HCT116 (cell line): ENCODE measurements at regions not wholly inside any gene's neighbourhood (a gene's known extent, or its start where the extent isn't known, plus 50 kb on each side); places are given as distances from the start of the nearest gene placed in this dataset.

Source experiments
- ATAC-seq: fragments of 200-7000 bp; cut with Tn5 transposase; 2 replicates; pipeline ENCODE4 v1.9.1; 2020; ENCODE audit warnings: mild to moderate bottlenecking, moderate library complexity
- BruUV-seq: library from RNA; stranded (reverse); fragments of 400-500 nt; replicated peaks from 2 replicates; lab custom pipeline; 2021; lab: Mats Ljungman, UMichigan
- CTCF ChIA-PET: fragments of 300-600 bp; sonication (Branson Sonifier 250); formaldehyde crosslinking; loops from one replicate; lab custom pipeline; 2021; ENCODE audit warnings: antibody characterized with exemption; lab: Charles Lee
- POLR2A ChIA-PET: fragments of 300-600, 350-600 bp; sonication (Branson Sonifier 250); formaldehyde crosslinking; loops from one replicate; lab custom pipeline; 2021; ENCODE audit warnings: antibody characterized with exemption; lab: Charles Lee
- RAD21 ChIA-PET, 2 experiments: fragments of 300-600 bp; sonication (Branson Sonifier 250); formaldehyde crosslinking; loops; one replicate each; lab custom pipeline; 2023; ENCODE audit warnings: low total read pairs in 2 of 2; ENCODE audit not compliant: uncharacterized antibody in 2 of 2, unreplicated experiment in 2 of 2, low non-redundant PET in 1 of 2; lab: Charles Lee
- DNase-seq: peaks from one replicate; pipeline ENCODE4 v3.0.0-alpha.2; 2010; ENCODE audit warnings: low read depth, low spot score
- H2AFZ ChIP-seq: fragments of 200-600 bp; shearing (Covaris generic), sonication (generic); 2 replicates; pipeline ENCODE4 v1.6.1; 2017; ENCODE audit warnings: low read depth, mixed run types, mixed read lengths, antibody characterized with exemption, low read length; ENCODE audit not compliant: poor library complexity, severe bottlenecking
- H3K27ac ChIP-seq: 2 replicates; pipeline ENCODE4 v1.5.1; 2012; ENCODE audit warnings: low read depth, low read length
- H3K27me3 ChIP-seq: fragments of 200-600 bp; sonication (generic); 2 replicates; pipeline ENCODE4 v1.6.1; 2016; ENCODE audit warnings: mixed run types, low read length, mixed read lengths; ENCODE audit not compliant: insufficient read depth
- H3K36me3 ChIP-seq, 2 experiments: fragments of 200-500 bp in 1 of 2; fragments of 200-600 bp in 1 of 2; sonication (Bioruptor generic) in 1 of 2; sonication (generic) in 1 of 2; 2 replicates each; pipeline versions ENCODE4 v1.5.1 to v1.6.1; 2014 to 2016; ENCODE audit warnings: low read length in 2 of 2, inconsistent platforms in 1 of 2, mixed read lengths in 1 of 2, mixed run types in 1 of 2; ENCODE audit not compliant: insufficient read depth in 2 of 2, control insufficient read depth in 1 of 2
- H3K4me1 ChIP-seq, 2 experiments: fragments of 200-600 bp in 1 of 2; sonication (generic) in 1 of 2; 2 replicates each; pipeline versions ENCODE4 v1.5.1 to v1.6.1; 2012 to 2017; ENCODE audit warnings: low read length in 2 of 2, inconsistent platforms in 1 of 2, mild to moderate bottlenecking in 1 of 2, mixed read lengths in 1 of 2, mixed run types in 1 of 2, moderate library complexity in 1 of 2; ENCODE audit not compliant: insufficient read depth in 2 of 2, control insufficient read depth in 1 of 2
- H3K4me2 ChIP-seq: fragments of 200-600 bp; sonication (generic); 2 replicates; pipeline ENCODE4 v1.6.1; 2017; ENCODE audit warnings: mixed run types, low read length, mixed read lengths
- H3K4me3 ChIP-seq, 2 experiments: fragments of 200-600 bp in 1 of 2; sonication (generic) in 1 of 2; replicated peaks in 1 of 2; 2 replicates each; pipeline ENCODE4 v1.5.1; 2011 to 2016; ENCODE audit warnings: low read length in 2 of 2, control low read depth in 1 of 2, low read depth in 1 of 2, mild to moderate bottlenecking in 1 of 2, mixed read lengths in 1 of 2, mixed run types in 1 of 2
- H3K79me2 ChIP-seq: fragments of 200-600 bp; sonication (generic); 2 replicates; pipeline ENCODE4 v1.6.1; 2017; ENCODE audit warnings: mild to moderate bottlenecking, mixed run types, low read length, moderate library complexity, mixed read lengths; ENCODE audit not compliant: insufficient read depth
- H3K9ac ChIP-seq: fragments of 200-600 bp; sonication (generic); 2 replicates; pipeline ENCODE4 v1.6.1; 2016; ENCODE audit warnings: low read length, mixed read lengths
- H3K9me2 ChIP-seq: fragments of 200-600 bp; sonication (generic), shearing (Covaris generic); 2 replicates; pipeline ENCODE4 v1.6.1; 2017; ENCODE audit warnings: mixed run types, mild to moderate bottlenecking, moderate library complexity; ENCODE audit not compliant: insufficient read depth
- H3K9me3 ChIP-seq, 2 experiments: fragments of 200-500 bp in 1 of 2; fragments of 200-600 bp in 1 of 2; sonication (Bioruptor generic) in 1 of 2; sonication (generic) in 1 of 2; 2 replicates each; pipeline ENCODE4 v1.6.1; 2014 to 2017; ENCODE audit warnings: low read length in 2 of 2, mixed read lengths in 2 of 2, inconsistent platforms in 1 of 2, low read depth in 1 of 2, mild to moderate bottlenecking in 1 of 2, mixed run types in 1 of 2, moderate library complexity in 1 of 2; ENCODE audit not compliant: control insufficient read depth in 1 of 2, insufficient read depth in 1 of 2
- H4K20me1 ChIP-seq: fragments of 200-600 bp; sonication (generic), shearing (Covaris generic); 2 replicates; pipeline ENCODE4 v1.6.1; 2017; ENCODE audit warnings: mixed run types, mild to moderate bottlenecking, moderate library complexity; ENCODE audit not compliant: insufficient read depth
- CEBPB ChIP-seq: IDR thresholded peaks from 2 replicates; pipeline ENCODE4 v1.6.1; 2012; ENCODE audit warnings: low read depth
- ELF1 ChIP-seq: IDR thresholded peaks from 2 replicates; pipeline ENCODE4 v1.6.1; 2012; ENCODE audit warnings: low read depth, borderline replicate concordance
- EZH2 ChIP-seq: fragments of 200-600 bp; sonication (generic); IDR thresholded peaks from 2 replicates; pipeline ENCODE4 v1.6.1; 2017; ENCODE audit warnings: antibody characterized with exemption, mixed run types
- EZH2phosphoT487 ChIP-seq: fragments of 200-600 bp; IDR thresholded peaks from 2 replicates; pipeline ENCODE4 v1.6.1; 2018; ENCODE audit warnings: antibody characterized with exemption, borderline replicate concordance
- JUND ChIP-seq: IDR thresholded peaks from 2 replicates; pipeline ENCODE4 v1.6.1; 2012
- POLR2A ChIP-seq: IDR thresholded peaks from 2 replicates; pipeline ENCODE4 v1.7.0; 2011; ENCODE audit warnings: borderline replicate concordance; ENCODE audit not compliant: insufficient read depth, insufficient read length; ENCODE audit errors: extremely low read depth
- POLR2AphosphoS5 ChIP-seq: IDR thresholded peaks from 2 replicates; pipeline ENCODE4 v1.6.1; 2011; ENCODE audit warnings: mild to moderate bottlenecking, low read depth, low read length, moderate library complexity
- RAD21 ChIP-seq: IDR thresholded peaks from 2 replicates; pipeline ENCODE4 v1.6.1; 2012; ENCODE audit warnings: low read depth, mild to moderate bottlenecking
- SIN3A ChIP-seq: IDR thresholded peaks from 2 replicates; pipeline ENCODE4 v1.6.1; 2012; ENCODE audit warnings: low read depth
- SRF ChIP-seq: IDR thresholded peaks from 2 replicates; pipeline ENCODE4 v1.6.1; 2012; ENCODE audit warnings: low read depth
- TCF7L2 ChIP-seq: IDR thresholded peaks from 2 replicates; pipeline ENCODE4 v1.7.0; 2011; ENCODE audit warnings: borderline replicate concordance, inconsistent platforms; ENCODE audit not compliant: insufficient read depth, insufficient read length; ENCODE audit errors: extremely low read depth
- YY1 ChIP-seq: IDR thresholded peaks from 2 replicates; pipeline ENCODE4 v1.6.1; 2011; ENCODE audit warnings: low read length, low read depth, moderate library complexity, mild to moderate bottlenecking; ENCODE audit not compliant: insufficient replicate concordance; ENCODE audit errors: extremely low read depth
- intact Hi-C: fragments of 100-400 bp; cut with micrococcal nuclease; formaldehyde crosslinking; loops from 2 replicates; pipeline ENCODE4 v1.10.0; 2022
- TF ChIP-seq, protein P1 (sequence below): IDR thresholded peaks from 2 replicates; pipeline ENCODE4 v1.6.1; 2012; ENCODE audit warnings: low read depth
- TF ChIP-seq, protein P2 (sequence below), 3 experiments: fragments of 200-600 bp in 1 of 3; sonication (generic) in 1 of 3; IDR thresholded peaks in 2 of 3; conservative IDR thresholded peaks in 1 of 3; 2 replicates each; pipeline ENCODE4 v1.5.1; 2012 to 2017; ENCODE audit warnings: low read depth in 2 of 3, low read length in 2 of 3, antibody characterized with exemption in 1 of 3, borderline replicate concordance in 1 of 3, control low read depth in 1 of 3, mild to moderate bottlenecking in 1 of 3, mixed read lengths in 1 of 3, mixed run types in 1 of 3, moderate library complexity in 1 of 3; ENCODE audit not compliant: insufficient read depth in 1 of 3
- TF ChIP-seq, protein P3 (sequence below): IDR thresholded peaks from 2 replicates; pipeline ENCODE4 v1.6.1; 2011; ENCODE audit warnings: mild to moderate bottlenecking, low read length, moderate library complexity; ENCODE audit not compliant: insufficient replicate concordance; ENCODE audit errors: extremely low read depth
- TF ChIP-seq, protein P4 (sequence below): IDR thresholded peaks from 2 replicates; pipeline ENCODE4 v1.6.1; 2012

DNA sequence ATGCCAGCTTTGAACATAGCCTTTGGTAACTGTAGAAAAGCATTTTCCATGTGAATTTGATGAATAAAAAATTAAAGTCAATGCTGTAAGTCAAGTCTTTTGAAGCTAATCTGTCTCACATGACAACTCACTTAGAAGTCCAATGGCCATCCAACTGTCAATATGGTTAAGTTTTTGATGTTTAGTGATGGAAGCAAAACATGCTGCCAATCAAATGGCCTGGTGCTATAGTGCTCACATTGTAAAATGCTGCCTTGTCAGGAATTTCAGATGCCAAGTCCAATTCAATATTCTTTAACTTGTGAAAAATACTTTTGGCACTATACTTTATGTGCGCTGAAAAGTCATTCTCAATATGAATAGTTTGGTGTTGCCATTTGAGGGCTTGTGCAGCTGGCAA lies 1361.8 kb upstream of the ALCAM start (continued):
- TF ChIP-seq, protein P1, sequence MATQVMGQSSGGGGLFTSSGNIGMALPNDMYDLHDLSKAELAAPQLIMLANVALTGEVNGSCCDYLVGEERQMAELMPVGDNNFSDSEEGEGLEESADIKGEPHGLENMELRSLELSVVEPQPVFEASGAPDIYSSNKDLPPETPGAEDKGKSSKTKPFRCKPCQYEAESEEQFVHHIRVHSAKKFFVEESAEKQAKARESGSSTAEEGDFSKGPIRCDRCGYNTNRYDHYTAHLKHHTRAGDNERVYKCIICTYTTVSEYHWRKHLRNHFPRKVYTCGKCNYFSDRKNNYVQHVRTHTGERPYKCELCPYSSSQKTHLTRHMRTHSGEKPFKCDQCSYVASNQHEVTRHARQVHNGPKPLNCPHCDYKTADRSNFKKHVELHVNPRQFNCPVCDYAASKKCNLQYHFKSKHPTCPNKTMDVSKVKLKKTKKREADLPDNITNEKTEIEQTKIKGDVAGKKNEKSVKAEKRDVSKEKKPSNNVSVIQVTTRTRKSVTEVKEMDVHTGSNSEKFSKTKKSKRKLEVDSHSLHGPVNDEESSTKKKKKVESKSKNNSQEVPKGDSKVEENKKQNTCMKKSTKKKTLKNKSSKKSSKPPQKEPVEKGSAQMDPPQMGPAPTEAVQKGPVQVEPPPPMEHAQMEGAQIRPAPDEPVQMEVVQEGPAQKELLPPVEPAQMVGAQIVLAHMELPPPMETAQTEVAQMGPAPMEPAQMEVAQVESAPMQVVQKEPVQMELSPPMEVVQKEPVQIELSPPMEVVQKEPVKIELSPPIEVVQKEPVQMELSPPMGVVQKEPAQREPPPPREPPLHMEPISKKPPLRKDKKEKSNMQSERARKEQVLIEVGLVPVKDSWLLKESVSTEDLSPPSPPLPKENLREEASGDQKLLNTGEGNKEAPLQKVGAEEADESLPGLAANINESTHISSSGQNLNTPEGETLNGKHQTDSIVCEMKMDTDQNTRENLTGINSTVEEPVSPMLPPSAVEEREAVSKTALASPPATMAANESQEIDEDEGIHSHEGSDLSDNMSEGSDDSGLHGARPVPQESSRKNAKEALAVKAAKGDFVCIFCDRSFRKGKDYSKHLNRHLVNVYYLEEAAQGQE = no peak
- TF ChIP-seq CEBPB (no peak), EZH2 (no peak), TCF7L2 (no peak), SIN3A (no peak), EZH2phosphoT487 (no peak), ELF1 (no peak)
- TF ChIP-seq, protein P2, sequence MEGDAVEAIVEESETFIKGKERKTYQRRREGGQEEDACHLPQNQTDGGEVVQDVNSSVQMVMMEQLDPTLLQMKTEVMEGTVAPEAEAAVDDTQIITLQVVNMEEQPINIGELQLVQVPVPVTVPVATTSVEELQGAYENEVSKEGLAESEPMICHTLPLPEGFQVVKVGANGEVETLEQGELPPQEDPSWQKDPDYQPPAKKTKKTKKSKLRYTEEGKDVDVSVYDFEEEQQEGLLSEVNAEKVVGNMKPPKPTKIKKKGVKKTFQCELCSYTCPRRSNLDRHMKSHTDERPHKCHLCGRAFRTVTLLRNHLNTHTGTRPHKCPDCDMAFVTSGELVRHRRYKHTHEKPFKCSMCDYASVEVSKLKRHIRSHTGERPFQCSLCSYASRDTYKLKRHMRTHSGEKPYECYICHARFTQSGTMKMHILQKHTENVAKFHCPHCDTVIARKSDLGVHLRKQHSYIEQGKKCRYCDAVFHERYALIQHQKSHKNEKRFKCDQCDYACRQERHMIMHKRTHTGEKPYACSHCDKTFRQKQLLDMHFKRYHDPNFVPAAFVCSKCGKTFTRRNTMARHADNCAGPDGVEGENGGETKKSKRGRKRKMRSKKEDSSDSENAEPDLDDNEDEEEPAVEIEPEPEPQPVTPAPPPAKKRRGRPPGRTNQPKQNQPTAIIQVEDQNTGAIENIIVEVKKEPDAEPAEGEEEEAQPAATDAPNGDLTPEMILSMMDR (IDR thresholded peaks at IDR 0.05 in 2 of 3, conservative IDR thresholded peaks at IDR 0.05 in 1 of 3; ENCODE audit: borderline replicate concordance in 1 of 3, insufficient read depth in 1 of 3, low read depth in 2 of 3, low read length in 2 of 3) = no peak

DNA sequence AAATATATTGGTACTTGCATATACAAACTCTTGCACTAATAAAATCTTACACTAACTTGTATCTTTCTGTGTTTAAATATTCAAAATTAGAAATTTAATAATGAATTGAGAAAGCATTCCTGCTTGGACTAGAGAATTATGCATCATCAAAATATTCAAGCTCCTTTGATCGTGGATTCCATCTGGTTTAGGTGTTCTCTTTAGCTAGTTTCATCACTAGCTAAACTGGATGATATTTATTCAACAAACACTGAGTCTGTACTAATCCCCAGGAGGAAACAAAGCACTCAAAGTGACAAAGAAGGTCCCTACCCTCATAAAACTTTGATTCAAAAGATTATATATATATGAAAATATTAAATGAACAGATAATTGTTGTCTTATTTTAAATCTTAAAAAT lies 1360.9 kb upstream of the ALCAM start:
- Histone ChIP-seq H3K9ac (no peak overlapping the region), H3K9me2 (no peaks in the 10 kb centered on the region), H3K79me2 (no peaks in the 10 kb centered on the region), H3K9me3 (no peaks in the 10 kb centered on the region), H3K4me1 (no peaks in the 10 kb centered on the region), H3K4me3 (no peak overlapping the region), H3K27me3 (no peaks in the 10 kb centered on the region), H3K27ac (no peak overlapping the region), H3K4me2 (no peak overlapping the region), H4K20me1 (no peaks in the 10 kb centered on the region), H2AFZ (no peak overlapping the region), H3K36me3 (no peaks in the 10 kb centered on the region)
- ATAC-seq (no peak), DNase-seq (no peak)
- no TSS peak for BruUV-seq
- ChIA-PET CTCF (interaction anchor here (1.7 kb wide), 1 partner anchor 13 kb away, joined by 5 read pairs; no protein-coding TSS in a partner anchor), POLR2A (no interaction called here), RAD21 (no interaction called here)
- intact Hi-C loops = no loop called here
- TF ChIP-seq EZH2phosphoT487 (no peak), TCF7L2 (no peak), YY1 (no peak), CEBPB (no peak), POLR2A (no peak), POLR2AphosphoS5 (no peak), SRF (no peak), RAD21 (no peak), JUND (no peak)
- TF ChIP-seq, protein P3, sequence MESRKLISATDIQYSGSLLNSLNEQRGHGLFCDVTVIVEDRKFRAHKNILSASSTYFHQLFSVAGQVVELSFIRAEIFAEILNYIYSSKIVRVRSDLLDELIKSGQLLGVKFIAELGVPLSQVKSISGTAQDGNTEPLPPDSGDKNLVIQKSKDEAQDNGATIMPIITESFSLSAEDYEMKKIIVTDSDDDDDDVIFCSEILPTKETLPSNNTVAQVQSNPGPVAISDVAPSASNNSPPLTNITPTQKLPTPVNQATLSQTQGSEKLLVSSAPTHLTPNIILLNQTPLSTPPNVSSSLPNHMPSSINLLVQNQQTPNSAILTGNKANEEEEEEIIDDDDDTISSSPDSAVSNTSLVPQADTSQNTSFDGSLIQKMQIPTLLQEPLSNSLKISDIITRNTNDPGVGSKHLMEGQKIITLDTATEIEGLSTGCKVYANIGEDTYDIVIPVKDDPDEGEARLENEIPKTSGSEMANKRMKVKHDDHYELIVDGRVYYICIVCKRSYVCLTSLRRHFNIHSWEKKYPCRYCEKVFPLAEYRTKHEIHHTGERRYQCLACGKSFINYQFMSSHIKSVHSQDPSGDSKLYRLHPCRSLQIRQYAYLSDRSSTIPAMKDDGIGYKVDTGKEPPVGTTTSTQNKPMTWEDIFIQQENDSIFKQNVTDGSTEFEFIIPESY = no peak
- TF ChIP-seq, protein P4, sequence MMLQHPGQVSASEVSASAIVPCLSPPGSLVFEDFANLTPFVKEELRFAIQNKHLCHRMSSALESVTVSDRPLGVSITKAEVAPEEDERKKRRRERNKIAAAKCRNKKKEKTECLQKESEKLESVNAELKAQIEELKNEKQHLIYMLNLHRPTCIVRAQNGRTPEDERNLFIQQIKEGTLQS = no peak
